Muscle layer of colon (tissue), 2 donors: ENCODE measurements at regions not wholly inside any gene's neighbourhood (a gene's known extent, or its start where the extent isn't known, plus 50 kb on each side); places are given as distances from the start of the nearest gene placed in this dataset.

Source experiments
- H3K27ac ChIP-seq: one replicate; pipeline ENCODE4 v1.7.0; 2013; ENCODE audit warnings: low read depth, mild to moderate bottlenecking, low read length, moderate library complexity
- H3K27me3 ChIP-seq, 2 donors: one replicate each; pipeline ENCODE4 v1.7.0; 2013; ENCODE audit warnings: low read length in 2 of 2, mild to moderate bottlenecking in 2 of 2; ENCODE audit not compliant: insufficient read depth in 2 of 2, control insufficient read depth in 1 of 2
- H3K36me3 ChIP-seq: one replicate; pipeline ENCODE4 v1.7.0; 2013; ENCODE audit warnings: mild to moderate bottlenecking, low read length; ENCODE audit not compliant: insufficient read depth
- H3K4me1 ChIP-seq: one replicate; pipeline ENCODE4 v1.7.0; 2013; ENCODE audit warnings: mild to moderate bottlenecking, low read length; ENCODE audit not compliant: insufficient read depth
- H3K4me3 ChIP-seq, 2 donors: one replicate each; pipeline ENCODE4 v1.7.0; 2013; ENCODE audit warnings: low read length in 2 of 2, low read depth in 1 of 2, mild to moderate bottlenecking in 1 of 2, moderate library complexity in 1 of 2
- H3K9ac ChIP-seq: one replicate; pipeline ENCODE4 v1.7.0; 2013; ENCODE audit warnings: low read length
- H3K9me3 ChIP-seq: one replicate; pipeline ENCODE4 v1.7.0; 2013; ENCODE audit warnings: mild to moderate bottlenecking, low read length
- donor health status: abdominal sarcoma.
- donor health status: Adenocarcinoma of cecum.

DNA sequence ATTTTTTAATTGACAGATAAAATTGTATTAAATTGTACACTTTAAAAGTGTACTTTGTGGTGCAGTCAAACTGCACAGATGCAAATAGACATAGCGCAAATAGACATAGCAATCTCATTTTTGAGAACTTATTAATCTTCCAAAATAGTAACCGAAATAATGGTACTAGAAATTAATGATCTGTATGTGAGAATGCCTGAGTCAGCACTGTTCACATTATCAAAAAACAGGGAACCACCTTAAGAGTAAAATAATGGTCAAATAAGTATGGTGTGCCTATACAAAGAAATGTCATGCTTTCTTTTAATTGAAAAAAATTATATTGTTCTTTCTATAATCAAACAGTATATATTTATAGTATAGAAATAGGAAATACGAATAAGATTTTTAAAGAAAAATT is 461.9 kb downstream of the EFNA5 start:
- no peaks in the 10 kb centered on the region for H3K36me3 ChIP-seq
- no peak overlapping the region for H3K4me3 ChIP-seq
- no peaks in the 10 kb centered on the region for H3K9me3 ChIP-seq
- H3K27ac ChIP-seq: no peak overlapping the region
- no peaks in the 10 kb centered on the region for H3K4me1 ChIP-seq
- H3K9ac ChIP-seq: no peak overlapping the region
- H3K27me3 ChIP-seq: no peaks in the 10 kb centered on the region

DNA sequence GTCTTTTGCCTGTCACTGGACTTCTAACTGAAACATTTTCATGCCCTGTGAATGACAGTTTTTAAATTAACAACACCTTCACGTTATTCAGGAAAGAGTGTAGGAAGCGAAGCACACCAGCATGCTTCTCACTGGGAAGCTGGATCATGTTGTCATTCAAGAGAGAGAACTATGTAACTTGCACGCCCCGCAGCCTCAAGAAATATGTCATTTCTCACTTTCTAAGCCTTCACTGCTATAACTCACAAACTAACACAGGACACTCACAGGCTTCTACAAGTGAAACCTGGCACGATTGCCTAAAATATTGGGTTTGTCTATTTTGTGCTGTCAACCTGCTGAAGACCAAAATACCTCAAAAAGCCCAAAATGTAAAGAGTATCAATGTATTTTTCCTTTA is 466.3 kb downstream of the EFNA5 start:
- H3K27ac ChIP-seq: no peak overlapping the region
- no peaks in the 10 kb centered on the region for H3K4me1 ChIP-seq
- H3K27me3 ChIP-seq: no peaks in the 10 kb centered on the region
- no peak overlapping the region for H3K9ac ChIP-seq
- H3K4me3 ChIP-seq: no peak overlapping the region
- no peaks in the 10 kb centered on the region for H3K9me3 ChIP-seq
- H3K36me3 ChIP-seq: no peaks in the 10 kb centered on the region

DNA sequence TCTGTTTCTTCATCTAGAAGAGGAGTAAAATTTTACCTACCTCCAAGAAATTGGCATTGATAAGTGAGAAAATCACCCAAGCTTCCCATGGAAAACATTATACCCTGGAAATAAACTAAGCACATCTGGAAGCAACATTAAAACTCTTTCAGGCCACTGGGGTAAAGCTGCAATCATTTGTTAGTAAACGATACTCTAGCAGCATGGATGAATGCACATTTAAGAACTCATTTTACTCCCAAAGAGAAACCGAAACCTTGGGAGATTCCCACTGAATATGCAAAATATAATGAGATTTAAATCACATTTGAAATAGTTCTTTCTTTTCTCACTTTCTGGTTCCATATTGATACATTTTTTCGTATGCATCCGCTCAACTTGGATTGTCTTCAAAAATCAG is 467.5 kb downstream of the EFNA5 start:
- Histone ChIP-seq H3K36me3 (no peaks in the 10 kb centered on the region), H3K9me3 (no peaks in the 10 kb centered on the region), H3K9ac (no peak overlapping the region), H3K4me1 (no peaks in the 10 kb centered on the region), H3K27me3 (no peaks in the 10 kb centered on the region), H3K4me3 (no peak overlapping the region), H3K27ac (no peak overlapping the region)

DNA sequence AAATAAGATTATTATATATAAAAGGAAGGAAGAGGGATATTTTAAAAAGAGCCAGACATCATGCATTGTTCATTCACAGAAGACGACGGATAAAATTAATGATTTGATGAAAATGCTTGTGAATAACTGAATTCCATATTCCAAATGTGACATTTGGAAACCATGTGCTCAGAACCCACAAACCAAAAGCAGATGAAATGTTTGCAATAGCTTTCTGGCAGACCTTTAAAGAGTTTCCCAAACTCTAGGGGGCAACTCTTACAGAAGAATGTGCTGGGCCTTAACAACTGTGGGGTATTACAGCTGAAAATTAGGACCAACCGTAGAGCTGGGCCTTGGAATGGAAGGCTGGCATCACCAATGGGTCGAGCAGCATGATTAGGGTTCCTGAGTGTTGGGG is 471.0 kb downstream of the EFNA5 start:
- Histone ChIP-seq H3K9ac (no peak overlapping the region), H3K4me1 (no peaks in the 10 kb centered on the region), H3K27ac (no peak overlapping the region), H3K9me3 (no peaks in the 10 kb centered on the region), H3K27me3 (no peaks in the 10 kb centered on the region), H3K4me3 (no peak overlapping the region), H3K36me3 (no peaks in the 10 kb centered on the region)

DNA sequence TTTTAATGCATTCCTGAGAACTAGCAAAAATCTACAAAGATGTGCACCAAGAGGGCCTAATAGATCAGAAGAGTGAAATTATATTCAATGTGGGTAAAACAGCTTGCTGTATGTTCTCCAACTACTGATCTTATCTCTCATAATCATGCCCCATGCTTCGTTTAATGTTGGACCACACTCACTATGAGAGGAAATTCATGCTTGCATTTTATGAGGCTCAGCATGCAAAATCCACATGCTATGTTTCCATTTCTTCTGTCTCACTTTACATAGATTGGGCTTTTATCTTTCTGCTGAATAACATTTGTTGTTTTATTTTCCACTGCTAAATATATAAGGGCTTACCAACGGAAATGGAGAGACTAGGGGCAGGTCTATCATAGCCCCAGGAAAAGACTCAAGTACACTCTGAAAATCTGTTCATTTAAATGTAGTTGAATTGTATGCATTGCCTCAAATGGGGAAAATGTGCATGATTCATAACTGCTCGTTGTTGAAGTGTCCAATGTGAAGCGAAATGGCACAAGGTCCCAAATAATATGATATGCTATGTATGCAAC is 474.2 kb downstream of the EFNA5 start:
- H3K9ac ChIP-seq: no peak overlapping the region
- no peaks in the 10 kb centered on the region for H3K9me3 ChIP-seq
- H3K36me3 ChIP-seq: no peaks in the 10 kb centered on the region
- no peaks in the 10 kb centered on the region for H3K4me1 ChIP-seq
- no peak overlapping the region for H3K4me3 ChIP-seq
- no peaks in the 10 kb centered on the region for H3K27me3 ChIP-seq
- no peak overlapping the region for H3K27ac ChIP-seq

DNA sequence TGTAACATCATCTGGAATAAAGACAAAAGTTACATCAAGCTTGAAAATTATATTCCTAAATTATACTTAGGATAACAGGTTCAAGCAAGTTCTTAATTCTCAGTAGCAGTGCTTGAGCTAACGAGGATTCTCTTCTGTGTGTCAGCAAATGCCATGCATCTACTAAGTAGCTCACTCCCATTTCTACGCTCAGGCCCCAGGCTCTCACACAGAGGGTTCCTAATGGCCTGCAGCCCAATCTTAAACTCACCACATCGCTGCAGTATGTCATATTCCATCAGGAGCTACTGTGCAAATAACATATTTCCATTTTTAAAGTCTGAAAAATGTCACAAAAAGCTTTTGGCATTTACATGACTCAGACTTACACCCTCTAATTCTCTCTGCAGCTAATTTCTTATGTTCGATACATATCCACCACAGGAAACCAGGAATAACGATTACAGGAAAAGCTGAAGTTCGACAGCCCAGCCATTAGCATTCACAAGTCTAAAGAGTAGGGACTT is 474.8 kb downstream of the EFNA5 start:
- H3K9me3 ChIP-seq: no peaks in the 10 kb centered on the region
- no peak overlapping the region for H3K27ac ChIP-seq

DNA sequence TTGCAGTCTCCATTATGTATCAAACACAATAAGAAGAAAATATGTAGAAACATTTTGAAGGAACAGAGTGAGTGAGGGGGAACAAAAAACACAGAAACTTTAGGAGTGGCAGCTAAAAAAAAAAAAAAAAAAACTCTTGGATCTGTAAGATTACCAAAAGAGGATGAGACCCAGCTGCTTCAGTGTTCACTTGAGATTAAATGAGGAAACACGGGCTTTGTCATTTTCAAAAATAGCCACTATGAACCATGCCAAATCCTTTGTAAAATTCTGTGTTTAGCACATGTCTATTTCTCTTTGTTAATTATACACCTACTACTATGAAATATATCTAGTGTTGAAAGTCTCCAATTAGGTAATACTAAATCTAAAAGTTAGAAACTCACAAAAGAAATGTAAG is 485.9 kb downstream of the EFNA5 start:
- H3K4me1 ChIP-seq: no peaks in the 10 kb centered on the region
- H3K27ac ChIP-seq: no peak overlapping the region
- no peak overlapping the region for H3K9ac ChIP-seq
- no peaks in the 10 kb centered on the region for H3K9me3 ChIP-seq
- no peak overlapping the region for H3K4me3 ChIP-seq
- no peaks in the 10 kb centered on the region for H3K27me3 ChIP-seq
- H3K36me3 ChIP-seq: no peaks in the 10 kb centered on the region

More for the DNA sequence above, 474.8 kb downstream of the EFNA5 start:
- H3K36me3 ChIP-seq: no peaks in the 10 kb centered on the region
- H3K9ac ChIP-seq: no peak overlapping the region
- no peaks in the 10 kb centered on the region for H3K4me1 ChIP-seq
- H3K4me3 ChIP-seq: no peak overlapping the region
- no peaks in the 10 kb centered on the region for H3K27me3 ChIP-seq

DNA sequence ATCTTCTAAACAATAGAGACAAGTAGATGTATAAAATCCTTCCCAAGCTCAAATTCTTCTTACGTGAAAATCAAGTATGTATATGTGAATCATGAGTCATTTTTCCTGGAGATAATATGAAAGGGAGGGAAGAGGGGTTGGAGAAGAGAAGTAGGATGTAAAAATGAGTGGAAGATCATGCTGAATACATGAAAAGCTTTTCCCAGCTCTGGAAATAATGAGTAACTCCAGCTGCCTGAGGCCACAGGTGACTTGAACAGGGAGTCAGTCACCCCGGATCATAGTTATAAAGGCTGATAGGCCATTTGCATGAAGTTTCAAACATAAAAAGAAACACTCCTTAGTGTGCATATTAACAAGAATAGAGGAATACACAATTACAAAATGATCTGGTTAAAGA is 486.7 kb downstream of the EFNA5 start:
- Histone ChIP-seq H3K9ac (no peak overlapping the region), H3K27ac (no peak overlapping the region), H3K36me3 (no peaks in the 10 kb centered on the region), H3K4me1 (no peaks in the 10 kb centered on the region), H3K4me3 (no peak overlapping the region), H3K9me3 (no peaks in the 10 kb centered on the region), H3K27me3 (no peaks in the 10 kb centered on the region)

DNA sequence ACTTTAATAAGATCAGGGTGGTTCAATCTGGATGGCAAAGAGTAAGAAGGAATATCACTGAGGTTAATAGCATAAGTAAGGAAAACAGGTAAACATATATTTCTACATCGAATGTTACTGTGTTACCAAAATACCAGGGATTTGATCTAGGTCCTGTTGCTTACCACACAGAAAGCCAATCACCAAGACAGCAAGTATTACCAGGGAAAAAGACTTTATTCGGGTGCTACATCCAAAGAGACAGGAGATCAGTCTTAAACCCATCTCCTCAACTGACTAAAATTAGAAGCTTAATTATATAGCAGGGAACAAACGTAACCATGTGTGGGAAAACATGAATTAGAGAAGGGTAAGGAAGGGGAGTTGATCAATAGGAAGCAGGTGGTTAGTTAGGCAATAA is 500.1 kb downstream of the EFNA5 start:
- H3K36me3 ChIP-seq: no peaks in the 10 kb centered on the region
- no peak overlapping the region for H3K27ac ChIP-seq

DNA sequence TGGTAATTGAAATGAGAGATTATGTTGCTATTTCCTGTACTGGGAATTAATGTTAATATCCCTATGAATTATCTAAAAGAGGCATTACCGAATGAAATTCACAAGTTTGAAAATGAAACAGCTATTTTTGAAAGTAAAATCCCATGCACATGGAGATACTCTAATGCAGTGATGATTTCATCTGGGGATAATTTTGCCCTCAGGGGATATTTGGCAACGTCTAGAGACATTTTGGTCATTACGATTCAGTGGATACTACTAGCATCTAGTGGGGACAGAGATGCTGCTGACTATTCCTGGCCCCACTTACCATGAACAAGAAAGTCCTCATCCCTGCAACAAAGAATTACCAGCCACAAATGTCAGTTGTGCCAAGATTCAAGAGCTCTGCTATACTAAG is 500.9 kb downstream of the EFNA5 start:
- no peak overlapping the region for H3K4me3 ChIP-seq
- H3K4me1 ChIP-seq: no peaks in the 10 kb centered on the region
- H3K9me3 ChIP-seq: no peaks in the 10 kb centered on the region
- no peak overlapping the region for H3K9ac ChIP-seq
- no peak overlapping the region for H3K27ac ChIP-seq
- H3K36me3 ChIP-seq: no peaks in the 10 kb centered on the region
- no peaks in the 10 kb centered on the region for H3K27me3 ChIP-seq

More for the DNA sequence above, 500.1 kb downstream of the EFNA5 start:
- Histone ChIP-seq H3K27me3 (no peaks in the 10 kb centered on the region), H3K9me3 (no peaks in the 10 kb centered on the region), H3K9ac (no peak overlapping the region), H3K4me3 (no peak overlapping the region), H3K4me1 (no peaks in the 10 kb centered on the region)

DNA sequence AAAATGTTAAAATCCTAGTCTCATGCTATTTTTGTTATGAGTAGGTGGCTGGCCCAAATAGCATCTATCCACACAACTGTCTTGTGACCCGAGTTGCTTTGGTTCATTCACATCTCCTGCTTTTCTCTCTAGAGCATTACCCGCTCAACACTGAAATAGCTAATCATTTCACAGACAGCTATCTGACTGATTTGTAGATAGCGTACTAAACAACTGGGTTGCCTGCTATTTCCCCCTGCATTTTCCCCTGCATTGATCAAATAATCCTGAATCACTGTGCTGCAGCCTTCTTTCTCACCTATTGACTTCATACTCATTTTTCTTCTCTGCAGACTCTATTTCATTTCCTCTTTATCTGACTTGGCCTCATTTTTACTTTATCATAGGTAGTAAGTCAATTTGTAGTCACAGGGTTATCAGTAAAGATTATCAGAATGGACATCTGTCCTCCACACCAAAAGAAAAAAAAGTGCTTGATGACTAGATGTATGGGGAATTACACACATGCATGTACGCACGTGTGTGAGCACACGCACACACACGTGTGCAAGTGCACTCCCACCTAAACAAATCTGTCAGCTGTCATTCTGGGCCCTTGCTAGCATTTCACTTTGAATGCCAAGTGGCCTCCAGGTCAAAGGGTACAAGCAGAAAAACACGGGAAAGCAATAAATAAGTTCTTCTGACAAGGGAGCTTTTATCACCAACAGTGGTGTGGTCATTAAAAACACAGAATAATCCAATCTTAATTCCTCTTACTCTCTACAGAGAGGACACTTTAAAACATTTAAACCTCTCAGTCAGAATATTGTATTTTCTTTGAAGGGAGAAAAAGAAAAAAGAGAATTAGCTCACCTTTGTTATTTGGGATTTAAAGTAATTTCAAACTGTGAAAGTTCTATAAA is 501.6 kb downstream of the EFNA5 start:
- H3K9me3 ChIP-seq: no peaks in the 10 kb centered on the region
- no peak overlapping the region for H3K27ac ChIP-seq
- no peaks in the 10 kb centered on the region for H3K36me3 ChIP-seq
- H3K27me3 ChIP-seq: no peaks in the 10 kb centered on the region
- H3K4me3 ChIP-seq: no peak overlapping the region
- no peak overlapping the region for H3K9ac ChIP-seq
- no peaks in the 10 kb centered on the region for H3K4me1 ChIP-seq

DNA sequence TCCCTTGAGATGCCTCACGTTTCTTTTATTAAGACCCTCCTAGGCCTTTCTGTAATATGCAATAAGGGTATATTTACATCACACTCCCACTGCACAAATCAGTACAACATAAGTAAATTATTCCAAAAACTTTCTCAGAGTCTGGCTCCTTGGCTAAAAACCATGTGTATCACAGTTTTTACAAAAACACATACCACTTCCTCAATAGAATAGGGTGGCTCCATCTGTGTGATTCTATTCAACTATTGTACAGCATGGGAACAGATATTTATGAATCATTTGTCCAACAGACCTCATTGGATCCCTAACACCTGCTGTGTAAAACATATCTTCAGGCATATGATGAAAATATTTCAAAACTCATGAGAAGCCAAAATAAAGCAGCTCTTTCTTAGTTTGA is 502.7 kb downstream of the EFNA5 start:
- Histone ChIP-seq H3K27ac (no peak overlapping the region), H3K4me3 (no peak overlapping the region), H3K27me3 (no peaks in the 10 kb centered on the region), H3K9ac (no peak overlapping the region), H3K9me3 (no peaks in the 10 kb centered on the region), H3K4me1 (no peaks in the 10 kb centered on the region), H3K36me3 (no peaks in the 10 kb centered on the region)
